ENCODE measurements at regions not wholly inside any gene's neighbourhood (a gene's known extent, or its start where the extent isn't known, plus 50 kb on each side); places are given as distances from the start of the nearest gene placed in this dataset.

DNA sequence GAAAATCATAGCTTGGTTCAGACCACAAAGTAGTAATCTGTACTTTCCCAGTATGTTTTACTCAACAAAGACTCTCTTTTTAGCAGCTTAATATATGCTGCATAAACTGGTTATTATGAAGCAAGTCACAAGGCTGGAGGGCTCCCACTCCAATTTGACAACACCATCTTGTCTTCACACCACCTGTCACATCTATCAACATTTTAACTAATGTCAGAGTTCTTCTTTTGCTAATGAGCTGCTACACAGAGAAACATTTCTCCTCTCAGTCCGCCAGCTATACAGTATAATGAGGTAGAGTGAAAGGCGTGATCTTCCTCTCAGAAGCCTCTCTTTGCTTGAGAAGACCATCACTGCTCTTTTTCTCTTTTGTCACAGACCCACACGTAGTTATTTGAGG lies 230.1 kb downstream of the BARHL2 start:
- DNase-seq: no peak

DNA sequence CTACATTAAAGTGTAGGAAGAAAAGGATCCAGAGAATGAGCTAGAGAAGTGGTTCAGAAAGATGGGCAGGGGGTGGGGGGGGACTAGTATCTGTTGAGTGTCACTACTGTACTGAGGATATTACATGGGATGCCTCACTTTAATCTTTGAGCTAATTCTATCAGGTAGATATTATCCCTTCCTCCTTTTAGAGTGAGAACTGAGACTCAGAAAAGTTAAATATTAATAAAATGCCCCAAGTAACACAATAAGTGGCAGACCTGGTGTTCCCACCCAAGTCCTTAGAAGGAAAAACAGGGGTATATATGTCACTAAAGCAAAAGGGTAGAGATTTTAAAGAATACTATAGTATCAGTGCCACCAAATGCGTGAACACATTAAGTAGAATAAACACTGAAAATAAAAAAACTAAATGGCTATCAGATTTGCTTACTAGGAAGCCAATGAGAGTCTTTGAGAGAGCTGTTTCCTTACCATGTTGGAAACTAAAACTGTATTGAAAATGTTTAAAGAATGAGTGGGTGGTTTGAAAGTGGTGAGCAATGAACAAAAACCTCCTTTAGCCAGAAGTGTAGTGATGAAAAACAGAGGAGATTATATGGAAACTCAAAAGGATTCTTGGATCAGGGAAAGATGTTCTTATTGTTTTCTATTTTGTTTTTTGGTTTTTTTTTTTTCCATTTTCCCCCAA lies 230.8 kb downstream of the BARHL2 start:
- DNase-seq: no peak

- no peak for DNase-seq
These were observed 236.7 kb downstream of the BARHL2 start for GRCh38 chr1:90480271-90480835.

GRCh38 chr1:90476994-90477393 lies 240.1 kb downstream of the BARHL2 start:
- DNase-seq: no peak

DNA sequence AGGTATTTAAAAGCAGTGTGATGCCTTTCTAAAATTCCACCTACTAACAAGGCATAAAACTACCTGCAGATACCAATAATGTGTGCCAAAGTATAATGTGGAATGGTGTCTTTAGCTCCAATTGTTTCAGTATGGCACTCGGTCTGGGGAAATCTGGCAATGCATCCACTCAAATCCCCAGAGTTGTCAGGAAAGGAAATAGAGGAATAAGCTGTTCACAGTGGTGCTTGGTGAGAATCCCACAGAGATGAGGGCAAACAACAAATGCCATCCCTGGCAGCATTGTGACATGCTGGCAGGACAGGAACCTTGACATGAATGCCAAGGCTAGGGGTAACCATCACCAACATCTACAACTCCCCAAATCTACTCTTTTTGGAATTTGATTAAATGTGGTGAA lies 240.7 kb downstream of the BARHL2 start:
- no peak for DNase-seq

- DNase-seq: no peak
These were observed 241.5 kb downstream of the BARHL2 start for GRCh38 chr1:90475631-90476030.

- DNase-seq: no peak
These were observed 242.4 kb downstream of the BARHL2 start for GRCh38 chr1:90474731-90475130.

GRCh38 chr1:90474158-90474557 lies 242.9 kb downstream of the BARHL2 start:
- DNase-seq: no peak

DNA sequence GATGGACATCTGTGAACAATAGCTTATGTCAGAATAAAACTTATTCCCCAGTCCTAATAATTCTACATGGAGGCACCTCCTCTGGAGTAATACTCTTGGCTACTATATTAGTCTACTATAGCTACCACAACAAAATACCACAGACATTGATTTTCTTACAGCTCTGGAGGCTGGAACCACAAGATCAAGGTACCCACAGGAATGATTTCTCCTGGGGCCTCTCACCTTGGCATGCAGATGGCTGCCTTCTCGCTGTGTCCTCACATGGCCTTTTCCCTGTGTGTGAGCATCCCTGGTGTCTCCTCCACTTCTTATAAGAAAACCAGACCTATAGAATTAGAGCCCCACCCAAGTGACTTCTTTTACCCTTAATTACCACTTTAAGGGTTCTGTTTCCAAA lies 244.3 kb downstream of the BARHL2 start:
- DNase-seq: no peak

GRCh38 chr1:90459570-90459969 lies 257.5 kb downstream of the BARHL2 start:
- no peak for DNase-seq

DNA sequence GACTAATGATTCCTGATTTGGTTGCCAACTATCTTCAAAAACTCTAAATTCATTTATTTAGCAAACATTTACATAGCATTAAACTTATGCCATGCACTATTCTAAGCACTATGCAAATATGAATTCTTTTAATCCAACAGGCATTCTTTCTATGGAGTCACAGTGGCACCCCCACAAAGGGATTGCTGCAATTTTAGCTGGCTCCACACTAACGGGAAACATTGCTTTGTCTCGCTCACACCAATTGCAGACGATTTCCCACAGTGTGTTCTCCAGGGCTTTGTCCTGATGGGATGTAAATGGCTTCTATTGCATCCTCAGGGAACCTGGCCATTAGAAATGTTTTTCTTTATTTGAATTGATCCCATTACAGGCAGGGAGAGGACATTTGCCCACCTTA lies 259.1 kb downstream of the BARHL2 start:
- DNase-seq: no peak

- DNase-seq: no peak
These were observed 264.6 kb downstream of the BARHL2 start for GRCh38 chr1:90452491-90452890.

GRCh38 chr1:90443354-90443753 lies 273.7 kb downstream of the BARHL2 start:
- DNase-seq: no peak

GRCh38 chr1:90435351-90435750 lies 281.8 kb downstream of the BARHL2 start:
- no peak for DNase-seq

DNA sequence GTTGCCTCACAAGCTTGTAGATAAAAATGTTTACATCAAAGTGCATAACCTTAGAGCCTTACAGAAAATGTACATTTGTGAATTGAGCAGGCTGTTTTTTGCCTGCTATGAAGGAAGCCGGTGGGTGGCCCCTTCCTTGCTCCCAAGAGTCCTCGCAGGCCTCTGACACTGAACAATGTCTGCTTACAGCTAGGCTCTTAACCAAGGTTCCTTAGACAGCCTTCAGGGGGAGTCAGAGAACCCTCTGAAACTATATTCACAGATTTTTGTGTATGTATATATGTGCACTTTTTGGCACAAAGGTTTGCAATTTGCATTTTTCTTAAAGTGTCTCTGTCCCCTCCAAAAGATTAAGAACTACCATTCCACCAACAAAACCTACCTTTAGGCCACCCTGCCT lies 282.6 kb downstream of the BARHL2 start:
- DNase-seq: no peak

DNA sequence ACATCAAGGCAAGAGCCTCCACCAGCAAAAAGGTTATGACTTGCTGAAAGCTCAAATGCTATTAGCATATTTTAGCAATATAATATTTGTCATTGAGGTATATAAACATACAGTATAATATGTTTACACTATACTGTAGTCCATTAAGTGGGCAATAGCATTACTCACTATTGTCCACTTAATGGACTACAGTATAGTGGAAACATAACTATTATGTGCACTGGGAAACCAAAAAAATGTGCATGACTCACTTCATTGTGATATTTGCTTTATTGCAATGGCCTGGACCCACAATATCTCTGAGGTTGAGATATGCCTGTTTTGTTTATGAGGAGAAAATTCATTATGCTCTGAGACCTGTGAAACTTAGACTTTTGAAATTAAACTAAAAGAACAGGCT lies 300.0 kb downstream of the BARHL2 start:
- no peak for DNase-seq

DNA sequence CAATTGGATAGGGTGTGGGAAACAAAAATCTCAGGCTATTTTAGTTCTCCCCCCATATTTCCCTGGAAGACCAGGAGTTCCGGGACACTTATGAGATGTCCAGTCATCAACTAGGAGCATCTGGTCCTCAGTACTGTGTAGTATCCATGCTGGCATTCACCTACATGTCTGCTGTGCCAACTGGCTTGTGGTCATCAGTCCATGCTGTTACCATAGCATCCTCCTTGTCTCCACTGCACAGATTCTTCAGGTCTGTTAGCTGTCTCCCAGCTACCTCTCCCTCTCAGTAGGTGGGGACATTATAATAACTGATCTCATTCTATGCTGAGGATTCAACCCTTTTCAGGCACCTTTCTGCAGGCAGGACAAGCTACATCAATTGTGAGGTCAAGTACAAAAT lies 302.9 kb downstream of the BARHL2 start:
- DNase-seq: no peak

GRCh38 chr1:90413519-90413918 lies 303.6 kb downstream of the BARHL2 start:
- DNase-seq: no peak

DNA sequence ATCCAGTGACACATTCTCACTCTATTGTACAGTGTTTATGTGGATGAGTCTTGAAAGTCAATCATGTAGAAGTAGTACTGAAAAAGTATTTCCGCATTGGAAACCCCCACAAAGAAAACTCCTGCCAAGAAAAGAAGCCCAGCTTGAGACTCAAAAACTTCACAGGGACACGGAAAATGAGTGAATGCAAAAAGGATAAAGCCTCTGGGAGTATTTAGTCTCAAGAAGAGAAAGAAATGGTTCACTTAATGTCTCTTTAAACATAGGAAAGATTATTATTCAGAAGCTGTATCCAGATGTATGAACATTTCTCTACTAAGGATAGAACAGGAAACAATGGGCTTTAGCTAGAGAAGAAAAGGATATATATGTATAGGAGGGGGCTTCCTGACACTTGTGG lies 304.5 kb downstream of the BARHL2 start:
- no peak for DNase-seq

GRCh38 chr1:90411185-90411584 lies 305.9 kb downstream of the BARHL2 start:
- no peak for DNase-seq

GRCh38 chr1:90407737-90408136 lies 309.4 kb downstream of the BARHL2 start:
- DNase-seq: no peak

GRCh38 chr1:90405726-90406125 lies 311.4 kb downstream of the BARHL2 start:
- DNase-seq: no peak

- DNase-seq: peak; percentile 49
These were observed 313.9 kb downstream of the BARHL2 start for GRCh38 chr1:90402893-90403849.

- no peak for DNase-seq
These were observed 317.0 kb downstream of the BARHL2 start for GRCh38 chr1:90400131-90400530.
